GM19463 (cell line): ENCODE measurements at regions not wholly inside any gene's neighbourhood (a gene's known extent, or its start where the extent isn't known, plus 50 kb on each side); places are given as distances from the start of the nearest gene placed in this dataset.
"Not testable (repeated sequence)": the region's sequence is repeated elsewhere in the genome, so short reads cannot be mapped to it uniquely, and the experiment has no call there.

Experiments used
- ATAC-seq: cut with Tn5 transposase; IDR thresholded peaks from one replicate; pipeline ENCODE4 v1.9.1; 2021; ENCODE audit warnings: mild to moderate bottlenecking, moderate library complexity; ENCODE audit not compliant: unreplicated experiment

DNA sequence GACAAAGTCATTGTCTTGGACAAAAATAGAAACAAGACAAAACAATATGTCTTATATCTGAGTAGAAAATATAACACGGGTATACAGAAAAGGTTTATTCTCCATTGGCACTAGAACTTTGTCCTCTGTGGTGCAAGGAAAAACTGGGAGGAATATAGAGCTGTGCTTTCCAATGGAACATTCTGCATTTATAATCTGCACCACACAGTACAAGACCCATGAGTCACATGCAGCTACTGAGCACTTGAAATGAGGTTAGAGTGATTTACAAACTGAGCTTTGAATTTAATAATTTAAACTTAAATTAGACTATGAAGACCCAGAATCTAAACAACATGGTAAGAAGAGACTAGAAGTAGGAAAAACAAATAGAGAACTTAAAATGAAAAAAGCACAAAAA is 86.1 kb downstream of the RAP2A start:
- no peak for ATAC-seq

GRCh38 chr13:97520866-97521265 is 86.9 kb downstream of the RAP2A start:
- ATAC-seq: no peak

GRCh38 chr13:97521726-97522125 is 87.8 kb downstream of the RAP2A start:
- ATAC-seq: no peak

- ATAC-seq: no peak
Measured at GRCh38 chr13:97522243-97522642, 88.3 kb downstream of the RAP2A start.

- ATAC-seq: no peak
Measured at GRCh38 chr13:97526556-97526955, 92.6 kb downstream of the RAP2A start.

DNA sequence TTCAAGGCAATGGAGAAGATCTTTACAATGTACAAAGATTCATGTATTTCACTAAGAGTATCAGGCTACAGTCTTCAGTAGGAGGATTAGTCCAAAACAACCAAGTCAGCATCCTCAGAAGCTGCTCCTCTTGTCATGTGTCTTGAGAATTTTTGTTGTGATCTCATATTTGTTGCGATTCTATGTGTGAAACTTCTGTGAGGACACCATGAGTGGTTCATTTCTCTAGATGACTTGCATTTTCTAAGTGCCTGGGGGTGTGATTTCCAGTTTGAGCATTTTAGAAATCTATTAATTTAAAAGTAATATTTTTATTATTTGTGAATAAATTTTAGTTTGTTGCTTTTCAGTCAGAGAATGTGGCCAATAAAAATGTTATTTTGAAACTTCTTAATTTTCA is 94.5 kb downstream of the RAP2A start:
- ATAC-seq: no peak

GRCh38 chr13:97534540-97534939 is 100.6 kb downstream of the RAP2A start:
- ATAC-seq: no peak

- no peak for ATAC-seq
Measured at GRCh38 chr13:97535614-97536013, 101.6 kb downstream of the RAP2A start.

GRCh38 chr13:97537110-97537509 is 103.1 kb downstream of the RAP2A start:
- peak; percentile 78 for ATAC-seq

DNA sequence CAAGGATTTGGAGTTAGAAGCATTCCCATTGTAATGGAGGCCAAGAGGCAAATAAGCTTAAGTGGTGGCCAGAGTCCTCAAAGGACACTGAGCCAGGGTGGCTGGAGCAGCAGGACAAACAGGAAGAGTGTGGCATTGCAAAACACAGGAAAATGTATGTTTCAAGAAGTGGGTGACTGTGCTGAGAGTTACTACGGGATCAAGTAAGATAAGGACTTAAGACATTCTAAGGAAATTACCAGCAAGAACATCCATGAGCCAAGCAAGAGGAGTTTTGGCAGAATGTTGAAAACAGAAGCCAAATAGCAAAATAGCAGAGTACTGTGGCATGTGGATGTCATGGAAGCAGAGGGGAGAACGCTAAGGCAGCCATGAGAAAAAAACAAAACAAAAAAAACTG is 104.2 kb downstream of the RAP2A start:
- ATAC-seq: no peak

DNA sequence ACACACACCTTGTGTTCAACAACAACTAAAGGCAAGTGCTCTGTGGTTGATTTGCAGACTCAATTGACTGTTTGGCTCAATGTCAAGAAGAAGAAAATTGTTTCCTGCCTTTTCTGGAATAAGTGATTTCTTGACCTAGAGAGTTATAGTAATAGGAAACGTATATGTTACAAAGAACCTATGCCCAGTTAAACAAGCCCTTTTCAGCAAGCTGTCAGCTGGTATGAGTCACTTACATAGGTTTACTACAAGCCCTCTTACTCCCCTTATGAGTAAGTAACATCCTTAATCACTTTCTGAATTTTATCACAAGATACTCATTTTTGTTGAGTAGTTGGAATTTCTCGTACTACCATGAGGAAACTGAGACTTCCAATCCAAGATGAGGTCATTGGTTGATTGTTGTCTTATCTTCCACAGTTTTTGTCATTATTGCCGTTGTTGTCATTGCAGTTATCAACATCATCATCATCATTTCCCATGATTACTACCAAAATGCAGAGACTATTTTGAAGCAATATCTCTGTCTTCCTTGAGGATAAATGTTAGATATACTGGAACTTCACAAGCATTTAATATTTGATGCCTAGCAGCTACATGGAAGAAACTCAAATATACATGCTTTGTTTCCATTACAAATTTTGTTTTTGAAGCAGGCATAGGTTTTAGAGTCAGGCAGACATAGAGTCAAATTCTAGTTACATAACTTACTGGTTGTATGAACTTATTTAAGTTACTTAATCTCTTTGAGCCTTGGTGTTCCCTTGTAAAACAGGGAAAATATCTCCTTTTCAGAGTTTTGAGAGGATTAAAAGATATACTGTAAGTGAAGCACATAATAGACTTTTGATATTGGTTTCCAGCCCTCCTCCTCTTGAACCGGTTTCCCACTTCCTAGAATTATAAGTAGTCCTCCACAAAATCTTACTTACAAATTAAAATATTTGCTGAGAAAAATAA is 106.0 kb downstream of the RAP2A start:
- ATAC-seq: peak; percentile 46

GRCh38 chr13:97540696-97541095 is 106.7 kb downstream of the RAP2A start:
- ATAC-seq: no peak

DNA sequence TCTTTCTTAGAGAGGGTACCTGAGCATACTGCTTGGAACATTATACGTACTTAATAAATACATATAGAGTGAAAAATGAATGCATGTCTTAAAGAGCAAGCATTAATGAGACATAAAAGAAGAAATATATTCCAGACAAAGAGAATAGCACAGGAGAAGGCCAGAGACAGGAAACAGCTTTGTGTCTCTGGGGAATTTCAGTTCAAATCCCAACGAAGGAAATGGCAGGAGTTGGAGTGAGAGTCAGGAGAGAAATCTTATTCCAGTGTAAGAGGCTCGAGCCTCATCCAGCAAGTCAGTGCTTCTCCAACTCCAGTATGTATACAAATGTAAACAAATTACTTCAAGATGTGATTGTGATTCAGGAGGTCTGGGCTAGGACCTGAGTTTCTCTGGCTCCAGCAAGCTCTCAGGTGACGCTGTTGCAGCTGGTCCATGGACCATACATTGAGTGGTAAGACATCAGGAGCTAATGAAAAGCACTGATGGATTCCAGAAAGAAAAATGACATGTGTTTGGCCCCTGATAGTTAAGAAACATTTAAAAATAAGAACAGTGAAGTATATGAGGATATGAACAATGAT is 108.2 kb downstream of the RAP2A start:
- ATAC-seq: no peak

GRCh38 chr13:97544031-97544765 is 110.2 kb downstream of the RAP2A start:
- ATAC-seq: no peak

DNA sequence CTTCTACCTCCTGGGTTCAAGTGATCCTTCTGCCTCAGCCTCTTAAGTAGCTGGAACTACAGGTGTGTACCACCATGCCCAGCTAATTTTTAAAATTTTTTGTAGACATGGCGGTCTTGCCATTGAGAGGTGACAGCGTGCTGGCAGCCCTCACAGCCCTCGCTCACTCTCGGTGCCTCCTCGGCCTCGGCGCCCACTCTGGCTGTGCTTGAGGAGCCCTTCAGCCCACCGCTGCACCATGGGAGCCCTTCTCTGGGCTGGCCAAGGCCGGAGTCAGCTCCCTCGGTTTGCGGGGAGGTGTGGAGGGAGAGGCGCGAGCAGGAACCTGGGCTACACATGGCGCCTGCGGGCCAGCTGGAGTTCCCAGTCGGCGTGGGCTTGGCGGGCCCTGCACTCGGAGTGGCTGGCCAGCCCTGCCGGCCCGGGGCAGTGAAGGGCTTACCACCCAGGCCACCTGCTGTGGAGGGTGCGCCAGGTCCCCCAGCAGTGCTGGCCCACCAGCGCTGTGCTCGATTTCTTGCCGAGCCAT is 111.1 kb downstream of the RAP2A start:
- not testable (repeated sequence) for ATAC-seq

GRCh38 chr13:97548138-97548537 is 114.2 kb downstream of the RAP2A start:
- ATAC-seq: peak; percentile 69

GRCh38 chr13:97548711-97549110 is 114.7 kb downstream of the RAP2A start:
- ATAC-seq: no peak

GRCh38 chr13:97549201-97549600 is 115.2 kb downstream of the RAP2A start:
- ATAC-seq: no peak

DNA sequence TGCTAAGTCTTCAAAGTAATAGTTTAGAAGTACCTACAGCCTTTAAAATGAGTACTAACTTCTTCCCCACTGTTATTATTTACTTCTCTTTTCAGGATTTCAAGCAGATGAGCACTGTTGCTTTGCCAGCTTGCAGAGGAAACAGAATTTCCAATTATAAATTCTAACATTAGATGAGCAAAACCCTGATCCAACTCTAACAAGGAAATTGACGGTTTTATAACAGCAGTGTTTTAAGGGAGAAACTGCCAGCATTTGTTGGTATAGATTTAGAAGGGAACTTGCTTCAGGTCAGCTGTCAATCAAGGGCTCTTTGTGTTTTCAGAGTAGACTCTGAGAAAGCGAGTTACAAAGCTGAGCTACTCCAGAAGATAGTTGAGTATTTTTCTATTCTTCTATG is 120.5 kb downstream of the RAP2A start:
- no peak for ATAC-seq

GRCh38 chr13:97555034-97555433 is 121.1 kb downstream of the RAP2A start:
- ATAC-seq: no peak

GRCh38 chr13:97559030-97559429 is 125.1 kb downstream of the RAP2A start:
- ATAC-seq: no peak
